ENCODE measurements at regions not wholly inside any gene's neighbourhood (a gene's known extent, or its start where the extent isn't known, plus 50 kb on each side); places are given as distances from the start of the nearest gene placed in this dataset.

- H3K79me2 ChIP-seq (ENCODE audit: control insufficient read depth, insufficient read depth, low read length) = no peaks in the 10 kb centered on the region
- no peak overlapping the region for H3K4me2 ChIP-seq (ENCODE audit: insufficient read depth, low read length)
- no peaks in the 10 kb centered on the region for H3K36me3 ChIP-seq (ENCODE audit: control insufficient read depth, insufficient read depth, low read length)
- no peak overlapping the region for H2AFZ ChIP-seq (ENCODE audit: low read depth, low read length)
- no peak overlapping the region for H3K9ac ChIP-seq (ENCODE audit: insufficient read depth in 1 of 2, low read depth in 2 of 2, low read length in 2 of 2)
- in situ Hi-C loops (cut with MboI) = loop anchor here (10.0 kb wide), 1 partner anchor 418 kb away; no protein-coding TSS in a partner anchor
- DNase-seq (ENCODE audit: extremely low read depth in 1 of 4, low spot score in 3 of 4) (peak; percentile 39 to 68 (median 64)), ATAC-seq (peak; percentile 88), FAIRE-seq (peak; percentile 68)
- H3K27ac ChIP-seq (ENCODE audit: extremely low read depth, low read depth, low read length) = no peak overlapping the region
- BruUV-seq (replicated peaks) = no TSS peak
- no peak overlapping the region for H3K4me3 ChIP-seq
- ChIA-PET POLR2A (interaction anchor here (0.6 to 0.8 kb wide), 2 partner anchors 63 to 320 kb away, joined by 3 read pairs; no protein-coding TSS in a partner anchor), CTCF (ENCODE audit: low intra/inter-chr PET ratio) (interaction anchor here (0.6 to 1.2 kb wide), 2 partner anchors 567 to 568 kb away, joined by 3 to 6 read pairs; no protein-coding TSS in a partner anchor)
- no peaks in the 10 kb centered on the region for H3K9me3 ChIP-seq (replicated peaks; ENCODE audit: control insufficient read depth, insufficient read depth, low read depth, low read length)
- intact Hi-C loops (cut with micrococcal nuclease) = loop anchor here (2.0 to 5.0 kb wide), 2 partner anchors 546 to 570 kb away; no protein-coding TSS in a partner anchor
- H4K20me1 ChIP-seq (replicated peaks; ENCODE audit: control insufficient read depth, insufficient read depth, low read length) = no peaks in the 10 kb centered on the region
- no peaks in the 10 kb centered on the region for H3K9me1 ChIP-seq (ENCODE audit: control insufficient read depth, insufficient read depth, low read length)
- no peaks in the 10 kb centered on the region for H3K27me3 ChIP-seq (ENCODE audit: control insufficient read depth in 2 of 2, insufficient read depth in 2 of 2, low read length in 2 of 2)
- H3K4me1 ChIP-seq (replicated peaks in 1 of 2; ENCODE audit: control insufficient read depth in 2 of 2, insufficient read depth in 2 of 2, low read length in 2 of 2) = no peaks in the 10 kb centered on the region
- WGBS (ENCODE audit: insufficient coverage, low coverage, missing lambda C conversion rate) = 1% methylated on average over 11 of the region's 11 CpGs
- 0 out of 2 replicates have a peak, but pooled peaks have one; percentile 19 for TF ChIP-seq DEAF1 (CRISPR knock-in tag; IDR thresholded peaks at IDR 0.05)
- TF ChIP-seq CTCF (IDR thresholded peaks at IDR 0.05 in 2 of 3, conservative IDR thresholded peaks at IDR 0.05 in 1 of 3; ENCODE audit: insufficient read depth in 2 of 3, low read depth in 1 of 3, low read length in 3 of 3) = peak; percentile 61 to 68 (median 62)
- TF ChIP-seq EHMT2 (IDR thresholded peaks at IDR 0.05) = no peak
- peak; percentile 60 for TF ChIP-seq SMC3 (conservative IDR thresholded peaks at IDR 0.05; ENCODE audit: insufficient read depth, low read depth, low read length)
- peak; percentile 23; the same call in 1 of the 2 replicates for TF ChIP-seq REST (IDR thresholded peaks at IDR 0.05; ENCODE audit: borderline replicate concordance)
- no peak for TF ChIP-seq REST (CRISPR knock-in tag; IDR thresholded peaks at IDR 0.05; ENCODE audit: low read depth)
- TF ChIP-seq NR2C2 (CRISPR knock-in tag; IDR thresholded peaks at IDR 0.05) = no peak
- no peak for TF ChIP-seq NR2C2 (tag; IDR thresholded peaks at IDR 0.05)
Measured at GRCh38 chr3:66822186-66823008, 175.7 kb upstream of the KBTBD8 start.
